Spleen (tissue), 7 donors: ENCODE measurements at regions not wholly inside any gene's neighbourhood (a gene's known extent, or its start where the extent isn't known, plus 50 kb on each side); places are given as distances from the start of the nearest gene placed in this dataset.

Experiments used
- POLR2A ChIP-seq, 3 donors: fragments of 450-650 bp; IDR thresholded peaks; one replicate each; pipeline ENCODE4 v1.5.1; 2017; ENCODE audit warnings: antibody characterized with exemption in 3 of 3, mild to moderate bottlenecking in 1 of 3
- TF ChIP-seq, protein P1 (sequence below), 11 experiments: fragments of 200-600 bp in 7 of 11; fragments of 450-650 bp in 4 of 11; sonication (generic) in 4 of 11; IDR thresholded peaks in 8 of 11; conservative IDR thresholded peaks in 3 of 11; 1 replicate in 7 of 11; 2 replicates in 4 of 11; pipeline versions ENCODE4 v1.4.0 to v1.8.0; 2016 to 2021; ENCODE audit warnings: antibody characterized with exemption in 11 of 11, inconsistent platforms in 4 of 11, mild to moderate bottlenecking in 1 of 11
- donor health status: DM: no; HTN: no; CAD: no; lungs with moderate emphysema.
- donor health status: DM: no; HTN: no; CAD: no.
- donor health status: DM: no; HTN: no; CAD: no.

DNA sequence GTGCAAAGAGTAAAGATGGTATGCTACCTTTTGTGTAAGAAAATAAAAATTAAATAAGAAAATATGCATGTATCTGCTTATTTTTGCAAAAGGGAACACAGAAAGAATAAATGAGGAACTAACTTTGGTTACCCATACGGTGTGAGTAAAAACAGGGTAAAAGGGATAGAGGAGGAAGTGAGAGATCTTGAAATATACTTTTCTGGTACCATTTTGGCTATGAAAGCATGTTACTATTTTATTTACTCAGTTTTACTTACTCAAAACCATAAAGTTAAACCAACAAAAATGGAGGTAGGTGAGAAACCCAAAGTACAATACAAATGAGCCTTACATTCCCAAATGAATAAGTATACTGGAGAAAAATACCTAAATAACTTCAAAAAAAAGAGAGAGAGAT lies 122.0 kb upstream of the EGLN3 start:
- no peak for TF ChIP-seq POLR2A (IDR thresholded peaks at IDR 0.05)
- TF ChIP-seq, protein P1, sequence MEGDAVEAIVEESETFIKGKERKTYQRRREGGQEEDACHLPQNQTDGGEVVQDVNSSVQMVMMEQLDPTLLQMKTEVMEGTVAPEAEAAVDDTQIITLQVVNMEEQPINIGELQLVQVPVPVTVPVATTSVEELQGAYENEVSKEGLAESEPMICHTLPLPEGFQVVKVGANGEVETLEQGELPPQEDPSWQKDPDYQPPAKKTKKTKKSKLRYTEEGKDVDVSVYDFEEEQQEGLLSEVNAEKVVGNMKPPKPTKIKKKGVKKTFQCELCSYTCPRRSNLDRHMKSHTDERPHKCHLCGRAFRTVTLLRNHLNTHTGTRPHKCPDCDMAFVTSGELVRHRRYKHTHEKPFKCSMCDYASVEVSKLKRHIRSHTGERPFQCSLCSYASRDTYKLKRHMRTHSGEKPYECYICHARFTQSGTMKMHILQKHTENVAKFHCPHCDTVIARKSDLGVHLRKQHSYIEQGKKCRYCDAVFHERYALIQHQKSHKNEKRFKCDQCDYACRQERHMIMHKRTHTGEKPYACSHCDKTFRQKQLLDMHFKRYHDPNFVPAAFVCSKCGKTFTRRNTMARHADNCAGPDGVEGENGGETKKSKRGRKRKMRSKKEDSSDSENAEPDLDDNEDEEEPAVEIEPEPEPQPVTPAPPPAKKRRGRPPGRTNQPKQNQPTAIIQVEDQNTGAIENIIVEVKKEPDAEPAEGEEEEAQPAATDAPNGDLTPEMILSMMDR (IDR thresholded peaks at IDR 0.05 in 8 of 11, conservative IDR thresholded peaks at IDR 0.05 in 3 of 11), result no peak
